ENCODE measurements at regions not wholly inside any gene's neighbourhood (a gene's known extent, or its start where the extent isn't known, plus 50 kb on each side); places are given as distances from the start of the nearest gene placed in this dataset.

- no peaks in the 10 kb centered on the region for H3K27me3 ChIP-seq (ENCODE audit: control insufficient read depth, insufficient read depth, low read length, poor library complexity, severe bottlenecking)
- peaks cover 5% of the 10 kb centered on the region for H3K9me3 Mint-ChIP-seq
- H3K9ac ChIP-seq (ENCODE audit: extremely low read depth, low read length, poor library complexity, severe bottlenecking), result no peak overlapping the region
- H3K4me3 ChIP-seq (ENCODE audit: low read length), result no peak overlapping the region
- TF ChIP-seq CTCF (conservative IDR thresholded peaks at IDR 0.05), result no peak
- no peak overlapping the region for H3K27ac ChIP-seq (ENCODE audit: low read depth, low read length)
- H3K4me3 Mint-ChIP-seq, result no peak overlapping the region
- peaks cover 19% of the 10 kb centered on the region for H3K4me1 Mint-ChIP-seq
- H3K27ac Mint-ChIP-seq, result no peak overlapping the region
- peaks cover 8% of the 10 kb centered on the region for H3K4me1 ChIP-seq (ENCODE audit: control insufficient read depth, insufficient read depth, low read length)
- H3K36me3 Mint-ChIP-seq (ENCODE audit: low read depth), result no peaks in the 10 kb centered on the region
- no peak for DNase-seq
- H3K27me3 Mint-ChIP-seq (ENCODE audit: insufficient read depth), result peaks cover 8% of the 10 kb centered on the region
- H3K9me3 ChIP-seq (ENCODE audit: control insufficient read depth, low read length), result no peaks in the 10 kb centered on the region
- H3K36me3 ChIP-seq (ENCODE audit: control insufficient read depth, insufficient read depth, low read length), result no peaks in the 10 kb centered on the region
- WGBS, 2 experiments (ENCODE audit: insufficient coverage in 1 of 2, insufficient read length in 1 of 2), result 83 to 90% methylated on average over 1 to 3 of the region's 3 CpGs
Observed at GRCh38 chr4:14700544-14700943, 301.7 kb upstream of the CPEB2 start.

- no peak for TF ChIP-seq CTCF (conservative IDR thresholded peaks at IDR 0.05)
- no peaks in the 10 kb centered on the region for H3K36me3 ChIP-seq (ENCODE audit: control insufficient read depth, insufficient read depth, low read length)
- Mint-ChIP-seq H3K4me3 (no peak overlapping the region), H3K27me3 (ENCODE audit: insufficient read depth) (peaks cover 8% of the 10 kb centered on the region), H3K27ac (no peak overlapping the region), H3K4me1 (peaks cover 12% of the 10 kb centered on the region), H3K9me3 (peaks cover 5% of the 10 kb centered on the region), H3K36me3 (ENCODE audit: low read depth) (no peaks in the 10 kb centered on the region)
- no peak overlapping the region for H3K4me3 ChIP-seq (ENCODE audit: low read length)
- no peak overlapping the region for H3K27ac ChIP-seq (ENCODE audit: low read depth, low read length)
- no peak overlapping the region for H3K9ac ChIP-seq (ENCODE audit: extremely low read depth, low read length, poor library complexity, severe bottlenecking)
- H3K27me3 ChIP-seq (ENCODE audit: control insufficient read depth, insufficient read depth, low read length, poor library complexity, severe bottlenecking), result no peaks in the 10 kb centered on the region
- no peaks in the 10 kb centered on the region for H3K9me3 ChIP-seq (ENCODE audit: control insufficient read depth, low read length)
- WGBS, 2 experiments (ENCODE audit: insufficient coverage in 1 of 2, insufficient read length in 1 of 2), result 90 to 94% methylated on average over 2 of the region's 2 CpGs
- peaks cover 3% of the 10 kb centered on the region for H3K4me1 ChIP-seq (ENCODE audit: control insufficient read depth, insufficient read depth, low read length)
- DNase-seq, result no peak
Observed at GRCh38 chr4:14701389-14701788, 300.9 kb upstream of the CPEB2 start.

- no peak for TF ChIP-seq CTCF (conservative IDR thresholded peaks at IDR 0.05)
- Histone ChIP-seq H3K4me1 (ENCODE audit: control insufficient read depth, insufficient read depth, low read length) (peaks cover 3% of the 10 kb centered on the region), H3K27ac (ENCODE audit: low read depth, low read length) (no peak overlapping the region), H3K9ac (ENCODE audit: extremely low read depth, low read length, poor library complexity, severe bottlenecking) (no peak overlapping the region), H3K4me3 (ENCODE audit: low read length) (no peak overlapping the region), H3K36me3 (ENCODE audit: control insufficient read depth, insufficient read depth, low read length) (no peaks in the 10 kb centered on the region), H3K9me3 (ENCODE audit: control insufficient read depth, low read length) (no peaks in the 10 kb centered on the region), H3K27me3 (ENCODE audit: control insufficient read depth, insufficient read depth, low read length, poor library complexity, severe bottlenecking) (no peaks in the 10 kb centered on the region)
- Mint-ChIP-seq H3K27ac (no peak overlapping the region), H3K4me3 (no peak overlapping the region), H3K27me3 (ENCODE audit: insufficient read depth) (peaks cover 8% of the 10 kb centered on the region), H3K4me1 (peaks cover 12% of the 10 kb centered on the region), H3K36me3 (ENCODE audit: low read depth) (no peaks in the 10 kb centered on the region), H3K9me3 (peaks cover 5% of the 10 kb centered on the region)
- 89 to 97% methylated on average over 1 of the region's 1 CpG for WGBS, 2 experiments (ENCODE audit: insufficient coverage in 1 of 2, insufficient read length in 1 of 2)
- DNase-seq, result no peak
Observed at GRCh38 chr4:14701896-14702295, 300.4 kb upstream of the CPEB2 start.
